Activated T-cell treated with anti-CD3 and anti-CD28 coated beads, Interleukin-2, amount 50 U/mL, for 72 hours (primary cell): ENCODE measurements at regions not wholly inside any gene's neighbourhood (a gene's known extent, or its start where the extent isn't known, plus 50 kb on each side); places are given as distances from the start of the nearest gene placed in this dataset.
"Not testable (repeated sequence)": the region's sequence is repeated elsewhere in the genome, so short reads cannot be mapped to it uniquely, and the experiment has no call there.

Source experiments
- ATAC-seq, 2 donors: fragments of 150-1000 bp; cut with Tn5 transposase; replicated peaks in 1 of 2; 2 replicates each; pipeline ENCODE4 v1.10.0; 2021; ENCODE audit warnings: moderate library complexity in 2 of 2, mild to moderate bottlenecking in 1 of 2
- DNase-seq, 2 donors: peaks; one replicate each; pipeline ENCODE4 v3.0.0; 2021 to 2022; ENCODE audit warnings: mixed read lengths in 1 of 2
- H3K27ac Mint-ChIP-seq: one replicate; pipeline ENCODE4 v1.8.0; 2022; ENCODE audit warnings: mild to moderate bottlenecking, moderate library complexity, mixed read lengths
- H3K27me3 Mint-ChIP-seq: one replicate; pipeline ENCODE4 v1.8.0; 2022; ENCODE audit warnings: low read depth, mixed read lengths
- H3K36me3 Mint-ChIP-seq, 2 donors: one replicate each; pipeline ENCODE4 v1.8.0; 2022; ENCODE audit warnings: mixed read lengths in 2 of 2, mild to moderate bottlenecking in 1 of 2; ENCODE audit not compliant: insufficient read depth in 2 of 2
- H3K4me1 Mint-ChIP-seq: one replicate; pipeline ENCODE4 v1.8.0; 2022; ENCODE audit warnings: low read depth, mixed read lengths
- H3K4me3 Mint-ChIP-seq, 2 donors: one replicate each; pipeline ENCODE4 v1.8.0; 2022; ENCODE audit warnings: mild to moderate bottlenecking in 2 of 2, mixed read lengths in 2 of 2, moderate library complexity in 2 of 2
- H3K9me3 Mint-ChIP-seq, 2 donors: one replicate each; pipeline ENCODE4 v1.8.0; 2022; ENCODE audit warnings: mixed read lengths in 2 of 2

DNA sequence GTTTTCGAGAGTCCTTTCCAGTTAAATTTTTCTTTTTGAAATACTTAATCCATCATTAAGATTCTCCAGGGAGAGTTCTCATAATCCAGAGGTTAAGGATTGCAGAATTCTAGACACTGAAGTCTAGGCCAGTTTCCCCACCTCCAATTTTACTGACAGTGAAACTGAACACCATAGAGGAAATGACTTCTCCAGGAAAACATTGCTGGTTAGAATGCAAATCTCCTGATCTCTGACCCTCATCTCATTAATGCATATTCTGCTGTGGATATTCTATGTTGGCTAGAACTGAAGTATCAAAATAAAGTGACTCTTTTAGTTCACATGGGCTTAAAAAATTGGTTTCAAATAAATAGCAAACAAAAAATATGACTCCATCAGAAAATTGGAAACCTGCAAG lies 105.8 kb upstream of the UGP2 start:
- ATAC-seq (no peak), DNase-seq (no peak)
- Mint-ChIP-seq H3K27me3 (no peaks in the 10 kb centered on the region), H3K9me3 (peaks cover 3% of the 10 kb centered on the region in 2 donors), H3K4me1 (peaks cover 9% of the 10 kb centered on the region), H3K36me3 (no peaks in the 10 kb centered on the region), H3K27ac (no peak overlapping the region), H3K4me3 (no peak overlapping the region)

DNA sequence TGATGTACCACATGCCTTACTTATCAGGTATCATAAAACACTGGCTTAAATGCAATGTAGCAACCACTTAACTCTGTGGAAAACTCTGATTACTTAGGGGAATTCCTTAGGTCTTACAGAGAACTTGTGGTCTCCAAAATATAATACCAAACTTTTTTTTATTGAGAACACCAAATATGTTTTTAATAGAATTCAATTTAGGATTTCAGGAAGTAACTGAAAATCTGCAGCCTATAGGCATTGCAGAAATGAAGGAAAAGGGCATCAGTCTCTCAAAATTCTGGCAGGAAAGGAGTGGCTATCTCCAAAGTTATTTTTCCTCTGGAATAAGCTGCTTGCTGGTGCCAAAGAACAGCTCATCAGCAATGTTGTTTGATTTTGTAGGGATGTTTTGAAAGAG lies 105.3 kb upstream of the UGP2 start:
- Mint-ChIP-seq H3K4me3 (no peak overlapping the region), H3K9me3 (peaks cover 3% of the 10 kb centered on the region in 2 donors), H3K4me1 (peaks cover 9% of the 10 kb centered on the region), H3K27ac (no peak overlapping the region), H3K27me3 (no peaks in the 10 kb centered on the region), H3K36me3 (no peaks in the 10 kb centered on the region)
- DNase-seq (no peak), ATAC-seq (no peak)

DNA sequence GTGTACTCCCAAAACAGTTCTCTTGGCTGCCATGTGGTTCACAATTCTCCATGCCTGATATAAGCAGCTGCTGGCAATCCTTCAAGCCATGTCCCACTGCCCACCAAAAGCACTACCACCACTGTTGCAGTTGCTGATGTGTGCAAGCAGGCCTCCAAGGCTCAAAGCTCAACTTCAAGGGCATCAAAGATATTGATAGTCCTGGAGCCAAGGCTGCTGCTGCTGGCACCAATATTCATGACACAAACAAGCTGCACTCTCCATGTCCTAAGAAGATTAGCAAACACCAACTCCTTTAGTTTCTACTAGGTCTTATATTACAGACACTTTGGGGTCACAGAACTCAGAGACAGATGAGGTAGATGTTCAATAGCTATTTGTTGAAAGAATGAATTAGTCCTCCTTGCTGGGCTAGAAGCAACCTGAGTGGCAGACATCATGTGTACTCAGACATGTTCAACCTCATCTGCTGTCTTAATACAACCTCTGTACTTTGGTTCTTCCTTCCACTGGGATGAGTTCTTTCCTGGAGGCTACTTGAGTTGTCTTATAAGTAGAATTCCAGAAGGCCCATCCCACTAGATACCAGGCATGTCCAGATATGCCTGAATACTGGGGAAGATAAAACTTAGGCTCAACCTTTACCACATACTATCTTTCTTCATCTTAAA lies 104.5 kb upstream of the UGP2 start:
- Mint-ChIP-seq H3K27me3 (no peaks in the 10 kb centered on the region), H3K27ac (no peak overlapping the region), H3K36me3 (no peaks in the 10 kb centered on the region), H3K9me3 (peaks cover 3% of the 10 kb centered on the region in 2 donors), H3K4me3 (no peak overlapping the region), H3K4me1 (peaks cover 9% of the 10 kb centered on the region)
- DNase-seq = no peak
- no peak for ATAC-seq

DNA sequence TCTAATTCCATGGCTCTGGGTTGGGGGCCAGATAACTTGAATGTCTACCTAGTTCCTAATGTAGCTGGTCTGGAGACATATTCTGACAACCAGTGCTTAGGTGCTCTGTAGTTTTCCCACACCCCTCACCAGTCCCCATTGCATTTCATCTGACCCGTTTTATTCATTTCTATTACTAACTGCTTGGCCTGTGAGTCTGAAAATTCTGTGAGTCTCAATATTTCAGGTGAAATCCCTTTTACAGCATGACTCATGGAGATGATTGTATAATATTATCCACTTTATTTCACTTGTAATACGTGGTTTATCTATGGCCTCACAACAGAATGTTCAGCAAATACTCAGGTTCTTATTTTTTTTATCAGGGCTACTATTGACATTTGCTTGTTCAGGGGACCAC lies 103.7 kb upstream of the UGP2 start:
- Mint-ChIP-seq H3K9me3 (peaks cover 3% of the 10 kb centered on the region in 2 donors), H3K27me3 (no peaks in the 10 kb centered on the region), H3K4me3 (no peak overlapping the region), H3K27ac (no peak overlapping the region), H3K36me3 (no peaks in the 10 kb centered on the region), H3K4me1 (peaks cover 9% of the 10 kb centered on the region)
- no peak for DNase-seq
- ATAC-seq = no peak

DNA sequence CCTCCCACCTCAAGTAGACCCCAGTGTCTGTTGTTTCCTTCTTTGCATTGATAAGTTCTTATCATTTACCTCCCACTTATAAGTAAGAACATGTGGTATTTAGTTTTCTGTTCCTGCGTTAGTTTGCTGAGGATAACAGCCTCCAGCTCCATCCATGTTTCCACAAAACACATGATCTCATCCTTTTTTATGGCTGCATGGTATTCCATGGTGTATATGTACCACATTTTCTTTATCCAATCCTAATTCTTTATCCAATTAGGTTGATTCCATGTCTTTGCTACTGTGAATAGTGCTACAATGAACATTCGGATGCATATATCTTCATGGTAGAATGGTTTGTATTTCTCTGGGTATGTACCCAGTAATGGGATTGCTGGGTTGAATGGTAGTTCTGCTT lies 102.5 kb upstream of the UGP2 start:
- H3K4me3 Mint-ChIP-seq, H3K4me1 Mint-ChIP-seq, H3K36me3 Mint-ChIP-seq, H3K27ac Mint-ChIP-seq, H3K9me3 Mint-ChIP-seq, H3K27me3 Mint-ChIP-seq, DNase-seq, ATAC-seq: not testable (repeated sequence)

DNA sequence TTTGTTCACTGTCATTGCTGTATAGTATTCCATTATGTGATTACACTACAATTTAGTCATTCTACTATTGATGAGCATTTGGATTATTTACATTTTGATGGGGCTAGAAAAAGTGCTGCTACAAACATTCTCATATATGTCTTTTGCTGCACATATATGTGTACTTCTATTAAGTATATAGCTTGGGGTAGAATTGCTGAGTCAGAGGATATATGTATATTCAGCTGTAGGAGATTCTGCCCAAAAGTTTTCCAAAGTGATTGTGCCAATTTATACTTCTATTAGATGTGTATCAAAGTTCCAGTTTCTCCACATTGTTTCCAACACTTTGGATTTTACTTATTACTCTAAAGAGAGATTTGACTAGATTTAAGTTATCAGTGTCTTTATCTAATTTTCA lies 101.7 kb upstream of the UGP2 start:
- peaks cover 9% of the 10 kb centered on the region for H3K4me1 Mint-ChIP-seq
- ATAC-seq = no peak
- H3K27ac Mint-ChIP-seq = no peak overlapping the region
- H3K4me3 Mint-ChIP-seq = no peak overlapping the region
- H3K36me3 Mint-ChIP-seq = no peaks in the 10 kb centered on the region
- DNase-seq = no peak
- H3K9me3 Mint-ChIP-seq = peaks cover 3% of the 10 kb centered on the region in 2 donors
- no peaks in the 10 kb centered on the region for H3K27me3 Mint-ChIP-seq

DNA sequence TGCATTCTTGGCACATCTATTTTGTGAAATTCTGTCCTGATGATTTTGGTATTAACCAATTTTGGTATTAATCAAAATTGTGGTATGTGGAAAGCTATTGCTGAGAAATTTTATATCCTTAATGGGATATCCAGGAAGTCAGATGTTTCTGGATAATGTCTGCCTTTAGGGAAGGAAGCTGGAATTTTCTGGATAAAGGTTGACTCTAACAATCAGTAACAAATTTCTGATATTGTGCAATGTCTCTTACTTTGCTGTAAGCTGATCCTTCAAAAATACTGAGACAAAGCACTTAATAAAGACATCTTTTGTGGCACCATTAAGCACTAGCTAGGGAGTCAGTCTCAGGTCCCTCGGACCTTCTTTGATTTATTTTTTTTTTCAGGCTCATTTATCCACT lies 100.8 kb upstream of the UGP2 start:
- no peaks in the 10 kb centered on the region for H3K27me3 Mint-ChIP-seq
- ATAC-seq (no peak), DNase-seq (no peak)
- H3K27ac Mint-ChIP-seq = no peak overlapping the region
- no peaks in the 10 kb centered on the region for H3K36me3 Mint-ChIP-seq
- no peak overlapping the region for H3K4me3 Mint-ChIP-seq
- peaks cover 3% of the 10 kb centered on the region in 2 donors for H3K9me3 Mint-ChIP-seq
- peaks cover 9% of the 10 kb centered on the region for H3K4me1 Mint-ChIP-seq

DNA sequence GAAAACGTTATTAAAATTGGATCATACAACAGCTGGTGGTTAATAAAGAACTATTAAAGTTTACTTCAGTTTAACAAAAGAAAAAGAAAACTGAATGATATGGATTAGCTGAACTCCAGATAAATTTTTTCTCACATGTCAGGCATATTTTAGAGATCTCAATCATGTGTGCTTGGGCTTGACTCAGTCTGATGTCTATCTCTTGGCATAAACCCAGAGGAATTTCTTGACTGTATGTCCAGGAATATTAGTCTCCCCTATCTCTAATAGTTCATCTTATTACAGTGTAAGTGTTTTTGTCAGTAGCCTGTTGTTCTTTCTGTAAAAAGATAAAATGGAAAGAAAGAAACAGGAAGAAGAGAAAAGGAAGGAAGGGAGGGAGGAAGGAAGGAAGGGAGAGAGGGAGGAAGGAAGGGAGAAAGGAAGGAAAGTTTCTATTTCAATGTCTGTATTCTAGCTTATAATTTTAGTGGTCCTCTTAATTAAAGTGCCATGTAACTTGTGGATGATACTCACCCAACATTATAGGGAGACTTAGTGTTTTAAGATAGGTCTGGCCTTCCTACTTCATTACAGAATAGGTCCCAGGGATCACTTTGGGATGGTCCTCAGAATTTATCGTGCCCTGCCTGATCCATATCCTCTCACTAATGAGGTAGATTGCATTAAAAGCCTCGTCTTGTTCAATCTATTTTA lies 99.7 kb upstream of the UGP2 start:
- Mint-ChIP-seq H3K4me1 (peaks cover 9% of the 10 kb centered on the region), H3K36me3 (peaks cover 0 to 4% of the 10 kb centered on the region in 2 donors), H3K27ac (no peak overlapping the region), H3K27me3 (no peaks in the 10 kb centered on the region), H3K4me3 (no peak overlapping the region), H3K9me3 (peaks cover 3% of the 10 kb centered on the region in 2 donors)
- ATAC-seq (no peak), DNase-seq (no peak)

DNA sequence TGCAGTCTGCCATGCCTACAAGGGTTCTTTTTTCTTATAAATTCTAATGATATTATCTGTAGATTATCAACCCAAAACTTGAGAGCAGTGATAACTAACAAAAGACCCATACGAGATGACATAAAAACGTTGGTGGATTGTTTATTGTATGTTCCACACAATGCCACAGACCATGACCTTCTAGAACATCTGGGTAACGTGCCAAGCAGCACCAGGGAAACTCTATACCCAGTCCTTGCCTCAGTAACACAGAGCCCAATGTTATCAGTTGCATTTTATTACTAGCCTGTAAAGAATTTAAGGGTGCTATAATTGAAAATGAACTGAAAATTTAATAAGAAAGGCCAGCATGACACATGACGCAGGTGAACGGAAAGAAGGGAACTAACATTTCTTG lies 99.1 kb upstream of the UGP2 start:
- peaks cover 3 to 5% of the 10 kb centered on the region in 2 donors for H3K9me3 Mint-ChIP-seq

DNA sequence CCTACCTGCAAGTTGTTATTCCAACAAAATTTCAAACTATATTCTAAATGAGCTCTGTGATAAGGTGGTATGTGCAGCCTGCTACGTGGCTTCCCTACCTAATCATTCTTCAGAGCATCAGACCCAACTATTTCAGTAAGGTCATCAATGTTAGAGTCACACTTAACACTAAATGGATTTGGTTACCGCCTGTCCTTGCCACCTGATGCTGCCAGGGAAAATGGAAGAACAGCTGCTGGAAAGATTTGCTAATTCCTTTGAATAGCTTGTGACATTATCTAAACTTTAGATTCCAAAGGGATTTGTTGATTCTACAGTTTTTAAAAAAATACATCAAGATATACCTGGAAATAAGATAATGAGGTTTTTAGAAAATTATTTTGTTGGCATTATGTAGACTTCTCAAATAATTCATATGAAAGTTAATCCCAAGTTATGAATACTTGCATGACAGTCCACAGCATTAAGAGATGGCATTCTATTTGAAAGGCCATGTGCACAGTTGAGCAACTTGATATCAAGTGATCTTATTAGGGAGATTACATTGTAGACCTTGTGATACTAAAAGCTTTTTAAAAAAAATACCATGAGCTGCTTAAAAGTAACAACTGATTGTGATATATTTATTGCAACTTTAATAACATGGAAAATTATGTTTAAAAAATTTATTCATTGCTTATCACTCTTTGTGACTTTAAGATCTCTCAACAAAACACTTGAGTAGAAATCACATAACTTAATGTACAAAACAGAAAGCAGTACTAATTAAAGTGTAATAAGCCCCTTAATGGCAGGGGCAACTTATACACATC lies 98.3 kb upstream of the UGP2 start:
- DNase-seq = no peak
- Mint-ChIP-seq H3K36me3 (peaks cover 1 to 4% of the 10 kb centered on the region in 2 donors), H3K4me1 (peaks cover 2% of the 10 kb centered on the region), H3K27me3 (no peaks in the 10 kb centered on the region), H3K4me3 (no peak overlapping the region), H3K9me3 (peaks cover 3 to 5% of the 10 kb centered on the region in 2 donors), H3K27ac (no peak overlapping the region)
- no peak for ATAC-seq

More for the DNA sequence above, 99.1 kb upstream of the UGP2 start:
- H3K27ac Mint-ChIP-seq = no peak overlapping the region
- no peak for ATAC-seq
- no peaks in the 10 kb centered on the region for H3K27me3 Mint-ChIP-seq
- peaks cover 1 to 4% of the 10 kb centered on the region in 2 donors for H3K36me3 Mint-ChIP-seq
- H3K4me1 Mint-ChIP-seq = peaks cover 9% of the 10 kb centered on the region
- no peak for DNase-seq
- no peak overlapping the region for H3K4me3 Mint-ChIP-seq

DNA sequence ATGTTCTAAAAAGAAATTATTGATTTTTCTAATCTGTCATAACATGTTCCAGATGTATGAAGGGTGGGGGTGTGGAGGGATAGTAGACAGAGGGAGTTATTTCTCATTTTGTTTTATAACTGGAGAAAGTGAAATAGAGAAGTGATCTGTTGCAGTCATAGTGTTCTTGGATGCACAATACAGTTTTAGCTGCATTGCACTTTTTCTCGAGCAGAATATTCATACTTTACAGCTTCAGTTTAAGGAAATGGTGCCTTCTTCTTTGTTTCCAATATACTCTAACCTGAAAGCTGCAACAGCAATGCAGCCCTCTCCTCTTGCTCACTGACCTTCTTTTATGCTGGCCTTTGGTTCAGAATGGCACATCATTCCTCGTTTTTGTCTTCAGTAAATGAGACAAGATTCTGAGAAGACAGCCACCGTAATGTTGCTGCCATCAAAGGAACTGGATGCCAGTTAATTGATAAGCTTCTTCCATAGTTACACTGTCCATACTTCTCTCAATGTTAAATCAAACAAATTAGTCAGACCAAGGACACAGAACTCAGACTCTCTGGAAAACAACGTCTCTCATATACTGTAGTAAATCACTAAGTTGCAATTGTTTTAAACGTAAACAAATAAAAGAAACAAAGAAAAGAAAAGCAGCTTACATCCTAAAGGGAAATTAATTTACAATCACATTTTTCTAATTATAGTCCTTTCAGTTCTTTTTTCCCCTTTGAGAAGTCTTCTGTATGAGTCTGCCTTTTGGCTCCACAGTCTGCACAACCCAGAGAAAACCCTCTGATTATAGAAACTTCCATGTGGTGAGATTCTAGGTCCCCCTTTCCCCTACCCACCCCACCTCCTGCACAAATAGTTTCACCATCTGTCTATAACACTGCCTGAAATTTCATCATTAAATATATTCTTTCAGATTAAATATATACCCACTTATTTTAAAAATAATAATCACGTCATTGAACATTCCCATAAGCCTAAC lies 97.4 kb upstream of the UGP2 start:
- peaks cover 1 to 4% of the 10 kb centered on the region in 2 donors for H3K36me3 Mint-ChIP-seq

DNA sequence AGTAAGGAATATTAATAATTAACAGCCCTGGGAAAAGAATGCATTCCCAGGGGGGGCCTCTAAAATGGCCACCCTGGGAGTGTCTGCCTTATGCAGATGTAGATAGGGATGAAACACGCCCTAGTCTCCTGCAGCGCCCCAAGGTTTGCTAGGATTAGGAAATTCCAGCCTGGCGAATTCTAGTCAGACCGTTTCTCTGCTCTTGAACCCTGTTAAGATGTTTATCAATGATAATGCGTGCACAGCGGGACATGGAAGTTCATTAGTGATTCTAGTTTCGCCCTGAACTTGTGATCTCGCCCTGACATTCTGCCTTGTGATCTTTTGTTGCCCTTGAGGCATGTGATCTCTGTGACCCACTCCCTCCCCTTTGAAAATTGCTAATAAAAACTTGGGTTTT lies 95.1 kb upstream of the UGP2 start:
- H3K27me3 Mint-ChIP-seq, DNase-seq, H3K36me3 Mint-ChIP-seq, H3K4me3 Mint-ChIP-seq, ATAC-seq, H3K27ac Mint-ChIP-seq, H3K9me3 Mint-ChIP-seq, H3K4me1 Mint-ChIP-seq: not testable (repeated sequence)

More for the DNA sequence above, 97.4 kb upstream of the UGP2 start:
- peaks cover 1 to 2% of the 10 kb centered on the region in 2 donors for H3K9me3 Mint-ChIP-seq
- no peaks in the 10 kb centered on the region for H3K4me1 Mint-ChIP-seq
- no peaks in the 10 kb centered on the region for H3K27me3 Mint-ChIP-seq
- H3K27ac Mint-ChIP-seq = no peak overlapping the region
- DNase-seq = no peak
- no peak for ATAC-seq
- no peak overlapping the region for H3K4me3 Mint-ChIP-seq
